ENCODE measurements at regions not wholly inside any gene's neighbourhood (a gene's known extent, or its start where the extent isn't known, plus 50 kb on each side); places are given as distances from the start of the nearest gene placed in this dataset.

GRCh38 chr6:54991761-54992330 is 145.3 kb downstream of the FAM83B start:
- no peak for TF ChIP-seq CTCF (IDR thresholded peaks at IDR 0.05; ENCODE audit: borderline replicate concordance, insufficient read depth, low read depth, low read length)
- H3K4me3 ChIP-seq (ENCODE audit: low read depth, low read length) = no peak overlapping the region

GRCh38 chr6:54992789-54993188 is 146.2 kb downstream of the FAM83B start:
- no peak overlapping the region for H3K4me3 ChIP-seq (ENCODE audit: low read depth, low read length)
- TF ChIP-seq CTCF (IDR thresholded peaks at IDR 0.05; ENCODE audit: borderline replicate concordance, insufficient read depth, low read depth, low read length) = peak; percentile 47; the same call in 1 of the 2 replicates

DNA sequence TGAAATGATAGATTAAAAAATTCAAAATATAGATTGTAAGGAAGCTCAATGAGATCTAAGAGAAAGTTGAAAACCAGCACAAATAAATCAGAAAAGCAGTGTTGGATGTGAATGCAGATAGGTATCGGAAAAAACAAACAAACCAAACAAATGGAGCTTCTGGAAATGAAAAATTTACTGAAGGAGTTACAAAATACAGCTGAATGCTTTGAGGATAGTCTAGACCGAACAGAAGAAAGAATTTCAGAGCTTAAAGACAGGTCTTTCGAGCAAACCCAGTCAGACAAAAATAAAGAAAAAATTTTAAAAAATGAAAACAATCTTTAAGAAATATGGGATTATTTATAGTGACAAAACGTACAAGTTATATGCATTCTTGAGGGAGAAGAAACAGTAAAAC is 146.7 kb downstream of the FAM83B start:
- no peak overlapping the region for H3K4me3 ChIP-seq (ENCODE audit: low read depth, low read length)
- TF ChIP-seq CTCF (IDR thresholded peaks at IDR 0.05; ENCODE audit: borderline replicate concordance, insufficient read depth, low read depth, low read length) = no peak

DNA sequence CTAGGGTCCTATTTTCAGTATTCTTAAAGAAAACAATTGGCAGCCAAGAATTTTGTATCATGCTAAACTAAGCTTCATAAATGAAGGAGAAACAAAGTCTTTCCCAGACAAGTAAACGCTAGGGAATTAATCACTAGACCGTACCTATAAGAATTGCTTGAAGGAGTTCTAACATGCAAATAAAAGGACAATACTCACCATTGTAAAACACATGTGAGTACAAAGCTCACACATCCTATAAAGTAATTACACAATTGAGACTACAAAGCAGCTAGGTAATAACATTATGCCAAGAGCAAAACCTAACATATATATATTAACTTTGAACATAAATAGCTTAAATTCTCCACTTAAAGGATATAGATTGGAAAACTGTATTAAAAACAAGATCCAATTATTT is 147.4 kb downstream of the FAM83B start:
- H3K4me3 ChIP-seq (ENCODE audit: low read depth, low read length) = no peak overlapping the region
- no peak for TF ChIP-seq CTCF (IDR thresholded peaks at IDR 0.05; ENCODE audit: borderline replicate concordance, insufficient read depth, low read depth, low read length)

GRCh38 chr6:54998576-54998975 is 152.0 kb downstream of the FAM83B start:
- no peak overlapping the region for H3K4me3 ChIP-seq (ENCODE audit: low read depth, low read length)
- TF ChIP-seq CTCF (IDR thresholded peaks at IDR 0.05; ENCODE audit: borderline replicate concordance, insufficient read depth, low read depth, low read length) = no peak

DNA sequence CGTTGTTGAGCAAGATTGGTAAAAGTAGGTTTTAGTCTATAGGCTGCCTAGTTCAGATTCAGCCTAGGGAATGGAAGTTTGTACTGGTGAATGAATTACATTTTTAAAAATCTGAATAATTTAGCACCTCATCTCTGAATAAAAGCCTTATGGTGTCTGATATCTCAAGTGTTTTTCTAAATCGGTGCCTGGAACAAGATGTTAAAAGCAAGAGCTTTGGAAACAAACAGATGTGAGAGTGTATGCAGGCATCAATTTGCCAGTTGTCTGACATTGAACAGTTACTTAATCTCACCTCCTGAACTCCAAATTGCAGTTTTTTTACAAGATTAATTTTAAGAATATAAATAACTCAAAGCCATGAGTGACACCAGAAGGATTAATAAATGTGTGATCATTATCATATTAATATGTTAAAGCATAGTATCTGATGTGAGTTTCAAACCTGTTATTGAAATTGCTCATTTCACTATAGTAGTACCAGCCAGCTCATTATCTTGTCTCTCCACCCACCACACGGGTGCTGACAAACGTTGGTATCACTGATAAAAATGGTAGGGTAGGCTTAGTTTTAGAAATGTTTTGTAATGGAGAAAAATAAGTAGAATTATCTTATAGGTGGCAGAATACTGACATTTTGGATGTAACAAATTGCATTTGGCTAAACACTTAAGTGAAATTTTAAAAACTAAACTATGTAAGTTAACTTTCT is 157.3 kb downstream of the FAM83B start:
- H3K4me3 ChIP-seq (ENCODE audit: low read depth, low read length) = no peak overlapping the region
- no peak for TF ChIP-seq CTCF (IDR thresholded peaks at IDR 0.05; ENCODE audit: borderline replicate concordance, insufficient read depth, low read depth, low read length)

GRCh38 chr6:55009131-55009530 is 162.6 kb downstream of the FAM83B start:
- H3K4me3 ChIP-seq (ENCODE audit: low read depth, low read length) = no peak overlapping the region
- TF ChIP-seq CTCF (IDR thresholded peaks at IDR 0.05; ENCODE audit: borderline replicate concordance, insufficient read depth, low read depth, low read length) = no peak

All from GM12875 (cell line).